A673 (cell line): ENCODE measurements at regions not wholly inside any gene's neighbourhood (a gene's known extent, or its start where the extent isn't known, plus 50 kb on each side); places are given as distances from the start of the nearest gene placed in this dataset.

Experiments used
- BruUV-seq: library from RNA; stranded (reverse); fragments of 400-500 nt; replicated peaks from 2 replicates; lab custom pipeline; 2021; lab: Mats Ljungman, UMichigan
- CTCF ChIA-PET: fragments of 300-600 bp; sonication (Branson Sonifier 250); formaldehyde crosslinking; loops from one replicate; lab custom pipeline; 2022; ENCODE audit warnings: antibody characterized with exemption; lab: Charles Lee
- POLR2A ChIA-PET: fragments of 300-600 bp; sonication (Branson Sonifier 250); formaldehyde crosslinking; loops from one replicate; lab custom pipeline; 2022; ENCODE audit warnings: antibody characterized with exemption; ENCODE audit not compliant: low non-redundant PET; lab: Charles Lee
- DNase-seq: peaks from one replicate; pipeline ENCODE4 v3.0.0-alpha.2; 2015; ENCODE audit warnings: low spot score
- H3K27ac ChIP-seq: fragments of 200-600 bp; sonication (generic); 2 replicates; pipeline ENCODE4 v1.5.1; 2016; ENCODE audit warnings: mixed run types, low read depth, mild to moderate bottlenecking, mixed read lengths, antibody characterized with exemption, low read length; ENCODE audit not compliant: poor library complexity, severe bottlenecking
- H3K27me3 ChIP-seq: fragments of 200-600 bp; sonication (generic); replicated peaks from 2 replicates; pipeline ENCODE4 v1.6.1; 2017; ENCODE audit warnings: mixed run types, low read depth, mild to moderate bottlenecking, mixed read lengths, antibody characterized with exemption, low read length; ENCODE audit not compliant: insufficient read depth, poor library complexity
- H3K36me3 ChIP-seq: fragments of 200-600 bp; sonication (generic); 2 replicates; pipeline ENCODE4 v1.6.1; 2016; ENCODE audit warnings: mixed run types, mild to moderate bottlenecking, mixed read lengths, antibody characterized with exemption, low read length; ENCODE audit not compliant: insufficient read depth, poor library complexity, severe bottlenecking
- H3K4me1 ChIP-seq: fragments of 200-600 bp; sonication (generic); 2 replicates; pipeline ENCODE4 v1.6.1; 2017; ENCODE audit warnings: mixed run types, mild to moderate bottlenecking, mixed read lengths, antibody characterized with exemption, low read length; ENCODE audit not compliant: insufficient read depth, poor library complexity, severe bottlenecking
- H3K4me3 ChIP-seq: fragments of 200-600 bp; sonication (generic); 2 replicates; pipeline ENCODE4 v1.5.1; 2016; ENCODE audit warnings: low read depth, mixed run types, mild to moderate bottlenecking, mixed read lengths, low read length; ENCODE audit not compliant: poor library complexity, severe bottlenecking
- H3K9me3 ChIP-seq: fragments of 200-600 bp; sonication (generic); 2 replicates; pipeline ENCODE4 v1.6.1; 2016; ENCODE audit warnings: mixed run types, low read depth, mild to moderate bottlenecking, mixed read lengths, antibody characterized with exemption, low read length; ENCODE audit not compliant: poor library complexity, severe bottlenecking
- CTCF ChIP-seq: fragments of 300-800, 200-600 bp; sonication (generic); conservative IDR thresholded peaks from 2 replicates; pipeline ENCODE4 v1.5.1; 2017; ENCODE audit warnings: low read depth, mild to moderate bottlenecking, antibody characterized with exemption, low read length, moderate library complexity, mixed read lengths
- EZH2 ChIP-seq: fragments of 200-600 bp; sonication (generic); IDR thresholded peaks from 2 replicates; pipeline ENCODE4 v1.6.1; 2017; ENCODE audit warnings: borderline replicate concordance, low read depth, mild to moderate bottlenecking, mixed read lengths, antibody characterized with exemption, low read length; ENCODE audit not compliant: poor library complexity, severe bottlenecking
- intact Hi-C: fragments of 100-400 bp; cut with micrococcal nuclease; formaldehyde crosslinking; loops from one replicate; pipeline ENCODE4 v1.10.0; 2022; ENCODE audit not compliant: unreplicated experiment

GRCh38 chr4:29566371-29566770 lies 1153.8 kb upstream of the PCDH7 start:
- intact Hi-C loops: no loop called here
- H3K4me3 ChIP-seq: no peak overlapping the region
- H3K36me3 ChIP-seq: no peaks in the 10 kb centered on the region
- ChIA-PET CTCF (no interaction called here), POLR2A (no interaction called here)
- H3K4me1 ChIP-seq: no peaks in the 10 kb centered on the region
- H3K27ac ChIP-seq: no peak overlapping the region
- TF ChIP-seq CTCF (no peak), EZH2 (no peak)
- BruUV-seq: no TSS peak
- no peak for DNase-seq
- H3K9me3 ChIP-seq: no peaks in the 10 kb centered on the region
- no peaks in the 10 kb centered on the region for H3K27me3 ChIP-seq

- no peak overlapping the region for H3K27ac ChIP-seq
- ChIA-PET POLR2A (no interaction called here), CTCF (no interaction called here)
- no TSS peak for BruUV-seq
- intact Hi-C loops: no loop called here
- no peaks in the 10 kb centered on the region for H3K36me3 ChIP-seq
- H3K4me1 ChIP-seq: no peaks in the 10 kb centered on the region
- H3K4me3 ChIP-seq: no peak overlapping the region
- H3K27me3 ChIP-seq: no peaks in the 10 kb centered on the region
- DNase-seq: no peak
- no peak for TF ChIP-seq CTCF
- no peak for TF ChIP-seq EZH2
- no peaks in the 10 kb centered on the region for H3K9me3 ChIP-seq
Measured at GRCh38 chr4:29571322-29571721, 1148.8 kb upstream of the PCDH7 start.

- no TSS peak for BruUV-seq
- intact Hi-C loops: no loop called here
- H3K9me3 ChIP-seq: no peaks in the 10 kb centered on the region
- no peaks in the 10 kb centered on the region for H3K27me3 ChIP-seq
- no peaks in the 10 kb centered on the region for H3K4me1 ChIP-seq
- no peak for DNase-seq
- CTCF ChIA-PET: no interaction called here
- no peak overlapping the region for H3K4me3 ChIP-seq
- H3K36me3 ChIP-seq: no peaks in the 10 kb centered on the region
- POLR2A ChIA-PET: no interaction called here
- TF ChIP-seq CTCF (no peak), EZH2 (no peak)
- H3K27ac ChIP-seq: no peak overlapping the region
Measured at GRCh38 chr4:29578329-29578728, 1141.8 kb upstream of the PCDH7 start.
